ENCODE measurements at regions not wholly inside any gene's neighbourhood (a gene's known extent, or its start where the extent isn't known, plus 50 kb on each side); places are given as distances from the start of the nearest gene placed in this dataset.
"Not testable (repeated sequence)": the region's sequence is repeated elsewhere in the genome, so short reads cannot be mapped to it uniquely, and the experiment has no call there.

DNA sequence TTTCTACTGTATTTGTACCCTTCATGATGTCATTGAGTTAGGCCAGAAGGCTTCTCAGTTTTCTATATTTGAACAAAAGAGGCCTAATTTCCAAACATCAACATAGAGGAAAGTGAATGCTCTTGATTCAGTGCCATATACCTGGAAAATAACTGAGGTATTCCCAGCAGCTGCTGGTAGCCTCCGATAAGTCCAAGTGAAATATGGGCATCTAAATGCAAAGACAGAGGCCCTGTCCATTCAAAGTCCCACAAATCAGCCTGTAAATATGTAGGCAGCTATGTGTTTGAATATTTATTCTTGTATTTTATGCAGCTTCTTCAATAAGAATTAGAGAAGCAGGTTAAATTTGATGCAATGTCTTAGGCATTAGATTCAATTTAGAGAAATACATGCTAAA lies 89.5 kb upstream of the DPP10 start:
- Mint-ChIP-seq H3K36me3 (no peaks in the 10 kb centered on the region), H3K9me3 (no peaks in the 10 kb centered on the region), H3K27me3 (no peaks in the 10 kb centered on the region), H3K4me3 (no peak overlapping the region), H3K4me1 (no peaks in the 10 kb centered on the region), H3K27ac (no peak overlapping the region)
- POLR2A ChIA-PET = no interaction called here
- CTCF ChIA-PET = no interaction called here
- DNase-seq (no peak), ATAC-seq (replicated peaks in 1 of 4) (no peak)
- Histone ChIP-seq H3K27me3 (replicated peaks in 1 of 2; ENCODE audit: control insufficient read depth in 2 of 2, extremely low read depth in 1 of 2, insufficient read depth in 2 of 2, low read length in 1 of 2) (no peaks in the 10 kb centered on the region), H3K9me3 (no peaks in the 10 kb centered on the region), H3K4me1 (ENCODE audit: control insufficient read depth in 1 of 2, extremely low read depth in 1 of 2, insufficient read depth in 2 of 2, low read length in 2 of 2) (no peaks in the 10 kb centered on the region), H3K36me3 (ENCODE audit: control insufficient read depth in 2 of 2, extremely low read depth in 1 of 2, insufficient read depth in 1 of 2, low read length in 1 of 2) (no peaks in the 10 kb centered on the region), H3K27ac (ENCODE audit: low read length) (no peak overlapping the region), H3K4me3 (ENCODE audit: control insufficient read depth in 1 of 2, extremely low read depth in 1 of 2, low read length in 1 of 2) (no peak overlapping the region)
- WGBS (ENCODE audit: insufficient coverage) = 80% methylated on average over 1 of the region's 1 CpG

DNA sequence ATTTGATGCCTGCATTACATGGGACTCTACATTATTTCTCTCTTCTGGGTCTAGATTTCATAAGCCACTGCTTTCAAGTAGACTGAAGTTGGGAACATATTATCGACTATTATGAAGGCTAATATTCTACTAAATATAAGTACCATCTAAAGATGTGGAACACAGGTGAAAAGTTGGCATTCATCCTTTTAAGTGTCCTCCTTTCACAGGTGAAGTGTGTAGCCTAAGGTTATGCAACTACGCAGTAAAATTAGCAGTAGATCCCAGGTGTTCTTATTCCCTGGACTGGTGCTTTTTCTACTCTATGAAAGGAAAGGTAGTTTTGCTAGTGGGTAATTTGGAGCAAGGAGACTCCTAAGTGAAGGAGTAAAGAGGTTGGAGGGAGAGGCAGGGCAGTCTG lies 88.2 kb upstream of the DPP10 start:
- Histone ChIP-seq H3K4me1 (ENCODE audit: control insufficient read depth in 1 of 2, extremely low read depth in 1 of 2, insufficient read depth in 2 of 2, low read length in 2 of 2) (no peaks in the 10 kb centered on the region), H3K4me3 (ENCODE audit: control insufficient read depth in 1 of 2, extremely low read depth in 1 of 2, low read length in 1 of 2) (no peak overlapping the region), H3K9me3 (no peaks in the 10 kb centered on the region), H3K27ac (ENCODE audit: low read length) (no peak overlapping the region), H3K27me3 (replicated peaks in 1 of 2; ENCODE audit: control insufficient read depth in 2 of 2, extremely low read depth in 1 of 2, insufficient read depth in 2 of 2, low read length in 1 of 2) (no peaks in the 10 kb centered on the region), H3K36me3 (ENCODE audit: control insufficient read depth in 2 of 2, extremely low read depth in 1 of 2, insufficient read depth in 1 of 2, low read length in 1 of 2) (no peaks in the 10 kb centered on the region)
- Mint-ChIP-seq H3K4me1 (no peaks in the 10 kb centered on the region), H3K27me3 (no peaks in the 10 kb centered on the region), H3K4me3 (no peak overlapping the region), H3K27ac (no peak overlapping the region), H3K9me3 (no peaks in the 10 kb centered on the region), H3K36me3 (no peaks in the 10 kb centered on the region)
- DNase-seq (no peak), ATAC-seq (replicated peaks in 1 of 4) (no peak)
- ChIA-PET POLR2A (no interaction called here), CTCF (no interaction called here)
- WGBS (ENCODE audit: insufficient coverage) = no CpG with 5 or more reads among the region's 2 CpGs

DNA sequence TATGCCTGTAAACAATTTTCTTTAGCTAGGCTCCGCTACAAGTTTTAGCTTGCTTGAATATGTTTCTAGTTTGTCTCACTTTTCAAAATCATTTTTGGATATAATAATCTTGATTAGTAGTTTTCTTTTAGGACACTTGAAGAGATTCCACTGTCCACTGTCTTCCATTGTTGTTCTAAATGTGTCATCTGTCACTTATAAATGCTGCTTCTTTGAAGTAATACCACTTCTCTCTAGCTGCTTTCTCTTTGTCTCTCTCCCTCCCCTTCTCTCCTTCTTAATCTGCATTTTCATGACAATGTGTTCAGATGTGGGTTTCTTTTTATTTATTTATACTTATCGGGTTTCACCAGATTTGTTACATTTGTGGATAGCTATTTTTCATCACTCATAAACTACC lies 73.7 kb upstream of the DPP10 start:
- Mint-ChIP-seq H3K4me1 (no peaks in the 10 kb centered on the region), H3K27ac (no peak overlapping the region), H3K36me3 (no peaks in the 10 kb centered on the region), H3K4me3 (no peak overlapping the region), H3K9me3 (peaks cover 14 to 24% (median 23%) of the 10 kb centered on the region in 3 donors), H3K27me3 (no peaks in the 10 kb centered on the region)
- H3K27ac ChIP-seq (ENCODE audit: low read length) = no peak overlapping the region
- ATAC-seq (replicated peaks in 1 of 4) (no peak), DNase-seq (no peak)
- H3K36me3 ChIP-seq (ENCODE audit: control insufficient read depth in 2 of 2, extremely low read depth in 1 of 2, insufficient read depth in 1 of 2, low read length in 1 of 2) = no peaks in the 10 kb centered on the region
- no peaks in the 10 kb centered on the region for H3K27me3 ChIP-seq (replicated peaks in 1 of 2; ENCODE audit: control insufficient read depth in 2 of 2, extremely low read depth in 1 of 2, insufficient read depth in 2 of 2, low read length in 1 of 2)
- H3K4me1 ChIP-seq (ENCODE audit: control insufficient read depth in 1 of 2, extremely low read depth in 1 of 2, insufficient read depth in 2 of 2, low read length in 2 of 2) = no peaks in the 10 kb centered on the region
- ChIA-PET POLR2A (no interaction called here), CTCF (no interaction called here)
- peaks cover 3% of the 10 kb centered on the region for H3K9me3 ChIP-seq
- no peak overlapping the region for H3K4me3 ChIP-seq (ENCODE audit: control insufficient read depth in 1 of 2, extremely low read depth in 1 of 2, low read length in 1 of 2)
- no CpG with 5 or more reads among the region's 2 CpGs for WGBS (ENCODE audit: insufficient coverage)

DNA sequence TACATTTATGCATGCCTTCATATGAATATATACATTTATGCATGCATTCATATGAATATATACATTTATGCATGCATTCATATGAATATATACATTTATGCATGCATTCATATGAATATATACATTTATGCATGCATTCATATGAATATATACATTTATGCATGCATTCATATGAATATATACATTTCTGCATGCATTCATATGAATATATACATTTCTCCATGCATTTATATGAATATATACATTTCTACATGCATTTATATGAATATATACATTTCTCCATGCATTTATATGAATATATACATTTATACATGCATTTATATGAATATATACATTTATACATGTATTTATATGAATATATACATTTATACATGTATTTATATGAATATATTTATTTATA lies 70.7 kb upstream of the DPP10 start:
- H3K27me3 ChIP-seq (replicated peaks in 1 of 2; ENCODE audit: control insufficient read depth in 2 of 2, extremely low read depth in 1 of 2, insufficient read depth in 2 of 2, low read length in 1 of 2); H3K9me3 ChIP-seq; DNase-seq; ATAC-seq (replicated peaks in 1 of 4); H3K27ac Mint-ChIP-seq; H3K36me3 ChIP-seq (ENCODE audit: control insufficient read depth in 2 of 2, extremely low read depth in 1 of 2, insufficient read depth in 1 of 2, low read length in 1 of 2); H3K4me1 Mint-ChIP-seq; H3K4me3 ChIP-seq (ENCODE audit: control insufficient read depth in 1 of 2, extremely low read depth in 1 of 2, low read length in 1 of 2); H3K27me3 Mint-ChIP-seq; H3K27ac ChIP-seq (ENCODE audit: low read length); CTCF ChIA-PET; POLR2A ChIA-PET; H3K4me3 Mint-ChIP-seq; H3K4me1 ChIP-seq (ENCODE audit: control insufficient read depth in 1 of 2, extremely low read depth in 1 of 2, insufficient read depth in 2 of 2, low read length in 2 of 2); H3K36me3 Mint-ChIP-seq: not testable (repeated sequence)
- H3K9me3 Mint-ChIP-seq = peaks cover 14 to 24% (median 23%) of the 10 kb centered on the region in 3 donors

DNA sequence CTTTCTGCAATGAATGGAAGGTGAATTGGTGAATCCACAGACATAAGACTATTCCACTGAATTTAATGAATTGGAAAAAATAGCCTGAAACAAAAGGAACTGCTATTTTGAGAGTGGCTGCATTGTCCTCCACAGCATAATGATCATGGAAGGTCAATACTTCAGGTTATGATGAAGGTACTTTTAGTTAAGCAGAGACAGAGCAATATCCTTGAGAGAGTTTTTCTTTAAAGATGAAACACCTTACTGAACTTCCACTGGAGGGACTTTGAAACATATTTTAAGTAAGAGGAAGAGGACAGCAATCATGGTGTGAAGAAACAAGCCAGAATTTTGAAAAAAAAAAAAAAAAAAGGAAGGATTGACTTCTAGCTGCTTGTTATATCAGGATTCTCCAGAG lies 68.8 kb upstream of the DPP10 start:
- H3K27me3 Mint-ChIP-seq = no peaks in the 10 kb centered on the region
- H3K9me3 Mint-ChIP-seq = peaks cover 8 to 19% (median 18%) of the 10 kb centered on the region in 3 donors
- H3K4me1 Mint-ChIP-seq = no peaks in the 10 kb centered on the region
- no peaks in the 10 kb centered on the region for H3K36me3 Mint-ChIP-seq
- H3K27ac ChIP-seq (ENCODE audit: low read length) = no peak overlapping the region
- ChIA-PET POLR2A (no interaction called here), CTCF (no interaction called here)
- no peak overlapping the region for H3K4me3 ChIP-seq (ENCODE audit: control insufficient read depth in 1 of 2, extremely low read depth in 1 of 2, low read length in 1 of 2)
- ATAC-seq (replicated peaks in 1 of 4) (no peak), DNase-seq (no peak)
- H3K9me3 ChIP-seq = no peaks in the 10 kb centered on the region
- H3K4me3 Mint-ChIP-seq = no peak overlapping the region
- no peaks in the 10 kb centered on the region for H3K27me3 ChIP-seq (replicated peaks in 1 of 2; ENCODE audit: control insufficient read depth in 2 of 2, extremely low read depth in 1 of 2, insufficient read depth in 2 of 2, low read length in 1 of 2)
- no peaks in the 10 kb centered on the region for H3K36me3 ChIP-seq (ENCODE audit: control insufficient read depth in 2 of 2, extremely low read depth in 1 of 2, insufficient read depth in 1 of 2, low read length in 1 of 2)
- H3K4me1 ChIP-seq (ENCODE audit: control insufficient read depth in 1 of 2, extremely low read depth in 1 of 2, insufficient read depth in 2 of 2, low read length in 2 of 2) = no peaks in the 10 kb centered on the region
- H3K27ac Mint-ChIP-seq = no peak overlapping the region

DNA sequence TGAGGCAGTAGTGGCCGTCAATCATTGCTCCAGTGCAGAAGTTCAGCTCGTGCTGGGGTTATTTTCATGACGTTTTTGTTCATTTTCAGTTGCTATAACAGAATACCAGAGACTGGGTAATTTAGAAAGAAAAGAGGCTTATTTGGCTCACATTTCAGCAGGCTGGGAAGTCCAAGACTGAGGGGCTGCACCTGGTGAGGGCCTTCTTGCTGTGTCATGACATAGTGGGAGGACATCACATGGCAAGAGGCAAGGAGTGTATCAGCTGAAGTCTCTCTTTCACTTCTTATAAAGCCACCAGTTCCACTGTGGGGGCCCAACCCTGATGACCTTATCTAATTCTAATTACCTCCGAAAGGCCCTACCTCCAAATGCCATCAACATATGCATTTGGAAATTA lies 58.0 kb upstream of the DPP10 start:
- Histone ChIP-seq H3K9me3 (no peaks in the 10 kb centered on the region), H3K4me3 (ENCODE audit: control insufficient read depth in 1 of 2, extremely low read depth in 1 of 2, low read length in 1 of 2) (no peak overlapping the region), H3K27me3 (replicated peaks in 1 of 2; ENCODE audit: control insufficient read depth in 2 of 2, extremely low read depth in 1 of 2, insufficient read depth in 2 of 2, low read length in 1 of 2) (no peaks in the 10 kb centered on the region), H3K4me1 (ENCODE audit: control insufficient read depth in 1 of 2, extremely low read depth in 1 of 2, insufficient read depth in 2 of 2, low read length in 2 of 2) (no peaks in the 10 kb centered on the region), H3K36me3 (ENCODE audit: control insufficient read depth in 2 of 2, extremely low read depth in 1 of 2, insufficient read depth in 1 of 2, low read length in 1 of 2) (no peaks in the 10 kb centered on the region), H3K27ac (ENCODE audit: low read length) (no peak overlapping the region)
- DNase-seq (no peak), ATAC-seq (replicated peaks in 1 of 4) (no peak)
- CTCF ChIA-PET = no interaction called here
- Mint-ChIP-seq H3K4me3 (no peak overlapping the region), H3K9me3 (peaks cover 0 to 9% (median 4%) of the 10 kb centered on the region in 3 donors), H3K27ac (no peak overlapping the region), H3K27me3 (peaks cover 0 to 14% of the 10 kb centered on the region in 2 donors), H3K36me3 (no peaks in the 10 kb centered on the region), H3K4me1 (no peaks in the 10 kb centered on the region)
- 59% methylated on average over 2 of the region's 4 CpGs for WGBS (ENCODE audit: insufficient coverage)
- POLR2A ChIA-PET = no interaction called here

DNA sequence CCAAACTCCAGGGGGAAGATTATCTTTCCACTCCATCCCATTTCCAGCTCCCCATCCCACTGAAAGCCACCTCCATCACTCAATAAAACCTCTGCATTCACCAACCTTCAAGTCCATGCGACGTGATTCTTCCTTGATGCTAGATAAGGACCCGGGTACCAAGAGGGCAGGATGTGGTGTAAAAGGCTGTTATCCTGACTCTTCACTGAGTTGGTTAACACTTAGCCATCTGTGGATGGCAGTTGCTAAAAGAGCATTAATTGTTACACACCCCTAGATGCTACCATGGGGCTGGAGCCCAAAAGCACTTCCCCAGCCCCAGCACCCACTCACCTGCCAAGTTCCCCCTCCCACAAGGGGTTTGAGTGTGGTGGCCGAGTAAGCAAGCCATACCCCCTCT lies 53.4 kb upstream of the DPP10 start:
- Histone ChIP-seq H3K4me1 (ENCODE audit: control insufficient read depth in 1 of 2, extremely low read depth in 1 of 2, insufficient read depth in 2 of 2, low read length in 2 of 2) (no peaks in the 10 kb centered on the region), H3K27ac (ENCODE audit: low read length) (no peak overlapping the region), H3K27me3 (replicated peaks in 1 of 2; ENCODE audit: control insufficient read depth in 2 of 2, extremely low read depth in 1 of 2, insufficient read depth in 2 of 2, low read length in 1 of 2) (no peaks in the 10 kb centered on the region), H3K9me3 (no peaks in the 10 kb centered on the region), H3K4me3 (ENCODE audit: control insufficient read depth in 1 of 2, extremely low read depth in 1 of 2, low read length in 1 of 2) (no peak overlapping the region), H3K36me3 (ENCODE audit: control insufficient read depth in 2 of 2, extremely low read depth in 1 of 2, insufficient read depth in 1 of 2, low read length in 1 of 2) (no peaks in the 10 kb centered on the region)
- no peak overlapping the region for H3K4me3 Mint-ChIP-seq
- no peaks in the 10 kb centered on the region for H3K4me1 Mint-ChIP-seq
- H3K27me3 Mint-ChIP-seq = peaks cover 0 to 18% of the 10 kb centered on the region in 2 donors
- CTCF ChIA-PET = no interaction called here
- no peak overlapping the region for H3K27ac Mint-ChIP-seq
- no CpG with 5 or more reads among the region's 4 CpGs for WGBS (ENCODE audit: insufficient coverage)
- peaks cover 2 to 6% (median 3%) of the 10 kb centered on the region in 3 donors for H3K9me3 Mint-ChIP-seq
- no peak for ATAC-seq (replicated peaks in 1 of 4)
- H3K36me3 Mint-ChIP-seq = no peaks in the 10 kb centered on the region
- no peak for DNase-seq
- POLR2A ChIA-PET = no interaction called here

All from T-cell (primary cell).